ENCODE measurements at regions not wholly inside any gene's neighbourhood (a gene's known extent, or its start where the extent isn't known, plus 50 kb on each side); places are given as distances from the start of the nearest gene placed in this dataset.

GRCh38 chr10:44240584-44241205 is 144.2 kb downstream of the CXCL12 start:
- no peak for DNase-seq

GRCh38 chr10:44238212-44238611 is 146.7 kb downstream of the CXCL12 start:
- DNase-seq, result no peak

GRCh38 chr10:44237364-44238049 is 147.4 kb downstream of the CXCL12 start:
- no peak for DNase-seq

DNA sequence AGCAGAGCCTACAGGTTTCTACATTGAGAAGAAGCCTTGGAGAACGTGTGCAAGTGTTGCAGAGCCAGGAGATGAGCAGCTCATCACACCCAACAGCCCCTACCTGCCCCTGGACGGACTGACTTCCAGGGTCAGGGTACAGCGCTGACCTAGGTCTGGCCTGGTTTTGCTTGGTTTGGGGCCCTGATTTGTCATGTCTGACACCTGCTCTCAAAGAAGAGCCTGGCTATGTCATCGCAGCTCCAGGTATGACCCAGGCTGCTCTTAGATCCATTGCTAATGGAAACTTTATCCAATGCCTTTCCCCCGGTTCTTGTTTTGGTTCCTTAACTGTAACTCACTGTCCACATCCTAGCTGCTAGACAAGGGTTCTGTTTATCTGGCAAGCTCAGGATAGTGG is 149.5 kb downstream of the CXCL12 start:
- no peak for DNase-seq

DNA sequence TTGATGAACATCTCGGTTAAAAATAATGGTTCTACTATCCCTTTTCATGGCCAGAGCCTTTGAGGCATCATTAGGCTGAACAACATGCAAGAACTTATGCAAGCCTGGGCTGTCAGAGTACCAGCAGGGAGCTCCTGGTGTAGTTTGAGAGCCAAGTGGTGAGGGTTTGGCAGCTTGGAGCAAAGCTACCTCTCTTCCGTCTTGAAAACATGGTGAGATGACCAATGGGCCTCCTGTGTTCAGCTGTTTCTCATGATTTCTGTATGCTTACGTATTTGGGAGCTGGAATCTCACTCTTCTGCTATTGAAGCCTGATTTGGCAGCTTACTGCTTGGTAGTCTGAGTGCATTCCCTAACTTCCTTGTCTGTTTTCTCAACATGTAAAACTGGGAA is 150.4 kb downstream of the CXCL12 start:
- DNase-seq, result no peak

DNA sequence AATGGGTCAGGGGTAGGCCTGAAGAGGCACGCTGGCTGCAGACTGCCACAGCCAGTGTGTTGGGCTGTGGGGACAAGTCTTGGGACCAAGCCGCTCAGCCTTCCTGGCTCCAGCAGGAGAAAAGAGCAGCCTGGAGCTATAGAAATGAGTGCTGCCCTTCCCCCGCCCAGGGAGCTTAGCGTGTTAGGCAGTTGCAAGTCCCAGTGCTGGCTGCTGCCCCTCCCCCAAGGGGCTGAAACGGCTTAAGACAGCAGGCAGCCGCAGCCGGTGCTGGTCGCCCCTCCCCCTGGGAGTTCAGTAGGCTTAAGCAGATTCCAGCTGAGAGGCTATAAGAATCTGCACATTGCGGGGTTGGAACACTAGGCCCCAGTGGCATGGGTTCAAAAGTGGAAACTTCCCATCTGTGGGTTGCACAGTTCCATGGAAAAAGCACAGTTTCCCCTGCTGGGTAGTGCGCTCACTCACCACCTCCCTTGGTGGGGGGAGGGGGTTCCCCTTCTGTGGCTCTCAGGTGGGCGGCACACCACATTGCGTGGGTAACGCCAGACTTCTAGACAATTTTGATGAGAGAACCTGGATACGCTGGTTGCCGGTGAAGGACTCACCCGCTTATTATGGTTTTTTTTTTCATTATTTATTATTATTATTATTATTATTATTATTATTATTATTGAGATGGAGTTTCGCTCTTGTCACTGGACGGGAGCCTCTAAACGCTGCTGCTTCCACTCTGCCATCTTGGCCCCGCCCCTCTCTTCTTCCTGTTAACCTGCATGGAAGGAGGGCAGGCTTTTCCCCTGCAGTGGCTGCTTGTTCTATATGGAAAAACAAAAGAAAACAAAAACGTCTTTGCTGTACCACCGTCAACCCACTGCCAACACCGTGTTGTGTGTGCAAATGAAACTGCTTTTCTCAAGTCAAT is 151.1 kb downstream of the CXCL12 start:
- no peak for DNase-seq

GRCh38 chr10:44217274-44217820 is 167.6 kb downstream of the CXCL12 start:
- no peak for DNase-seq

DNA sequence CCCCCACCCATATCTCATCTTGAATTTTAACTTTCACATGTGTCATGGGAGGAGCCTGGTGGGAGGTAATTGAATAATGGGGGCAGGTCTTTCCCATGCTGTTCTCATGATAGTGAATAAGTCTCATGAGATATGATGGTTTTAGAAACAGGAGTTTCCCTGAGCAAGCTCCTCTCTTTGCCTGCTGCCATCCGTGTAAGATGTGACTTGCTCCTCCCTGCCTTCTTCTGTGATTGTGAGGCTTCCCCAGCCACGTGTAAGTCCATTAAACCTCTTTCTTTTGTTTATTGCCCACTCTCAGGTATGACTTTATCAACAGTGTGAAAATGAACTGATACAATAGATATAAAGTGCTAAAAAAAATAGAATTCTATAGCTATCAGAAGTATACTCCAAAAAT is 168.8 kb downstream of the CXCL12 start:
- no peak for DNase-seq

- DNase-seq, result no peak
Observed at GRCh38 chr10:44209811-44210210, 175.1 kb downstream of the CXCL12 start.

GRCh38 chr10:44207160-44207559 is 177.7 kb downstream of the CXCL12 start:
- no peak for DNase-seq

- no peak for DNase-seq
Observed at GRCh38 chr10:44206127-44206818, 178.6 kb downstream of the CXCL12 start.

GRCh38 chr10:44205067-44205466 is 179.8 kb downstream of the CXCL12 start:
- DNase-seq, result no peak

DNA sequence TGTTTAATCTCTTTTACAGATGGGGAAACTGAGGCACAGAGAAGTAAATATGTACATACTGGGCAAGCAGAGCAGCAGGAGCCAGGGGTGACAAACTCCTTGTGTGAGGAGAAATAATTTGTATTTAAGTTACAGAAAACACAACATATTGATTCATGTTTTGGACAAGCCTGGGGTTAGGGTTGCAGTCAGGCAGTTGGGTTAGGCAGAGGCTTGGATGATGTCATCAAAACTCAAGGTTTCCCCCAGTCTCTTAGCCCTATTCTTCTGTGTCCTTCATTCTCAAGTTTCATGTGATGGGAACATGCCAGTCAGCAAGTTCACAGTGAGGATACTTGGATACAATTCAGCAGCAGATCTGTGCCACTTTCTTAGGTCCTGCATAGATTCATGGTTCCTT is 181.4 kb downstream of the CXCL12 start:
- DNase-seq, result no peak

- DNase-seq, result no peak
Observed at GRCh38 chr10:44202952-44203351, 181.9 kb downstream of the CXCL12 start.

DNA sequence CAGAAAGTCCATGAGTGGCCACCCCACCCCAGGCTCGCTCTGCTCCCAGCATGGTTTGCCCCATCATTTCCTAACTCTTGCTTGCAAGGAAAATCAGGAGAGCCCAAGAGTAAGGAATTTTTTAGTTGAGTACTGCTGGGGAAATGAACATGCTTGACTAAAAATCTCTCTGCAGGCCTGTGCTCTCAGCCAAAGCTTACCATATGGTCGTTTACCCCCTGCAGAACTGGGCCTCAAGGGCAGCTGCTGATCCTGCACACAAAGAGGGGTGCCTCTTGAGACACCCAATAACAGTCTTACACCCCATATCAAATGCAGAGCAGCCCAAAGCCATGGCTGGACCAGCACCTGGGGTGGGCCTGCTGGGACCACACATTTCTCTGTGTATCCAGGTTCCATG is 183.2 kb downstream of the CXCL12 start:
- no peak for DNase-seq

- DNase-seq, result no peak
Observed at GRCh38 chr10:44201011-44201410, 183.9 kb downstream of the CXCL12 start.

DNA sequence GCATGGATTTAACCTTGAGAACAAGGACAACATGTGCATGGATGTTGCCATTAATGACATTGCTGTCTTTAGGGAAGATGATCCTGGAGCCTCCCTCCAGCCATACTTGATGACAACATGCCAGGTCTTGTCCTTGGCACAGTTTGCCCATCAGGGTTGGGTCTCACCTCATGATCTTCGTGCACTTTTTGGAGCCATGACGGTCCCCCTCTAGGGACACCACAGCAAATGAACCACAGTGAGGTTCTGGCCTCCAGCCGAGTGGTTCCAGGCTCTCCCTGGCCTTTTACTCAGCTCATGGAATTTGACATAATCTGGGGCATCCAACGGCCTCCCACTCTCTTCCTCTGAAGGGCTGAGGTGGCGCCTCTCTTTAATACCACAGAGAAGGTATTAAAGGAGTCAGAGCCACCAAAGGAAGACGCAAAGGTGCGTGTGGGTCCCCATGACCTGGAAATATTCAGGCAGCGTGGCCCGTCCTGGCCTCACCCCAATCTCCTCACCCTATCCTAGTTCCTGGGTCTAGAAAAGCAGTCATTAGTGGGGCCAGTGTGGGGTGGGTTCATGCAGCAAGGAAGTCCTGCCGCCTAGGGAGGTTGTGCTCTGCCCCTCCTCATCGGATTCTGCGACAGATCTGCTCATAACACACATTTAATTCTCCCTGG is 184.8 kb downstream of the CXCL12 start:
- DNase-seq, result no peak

DNA sequence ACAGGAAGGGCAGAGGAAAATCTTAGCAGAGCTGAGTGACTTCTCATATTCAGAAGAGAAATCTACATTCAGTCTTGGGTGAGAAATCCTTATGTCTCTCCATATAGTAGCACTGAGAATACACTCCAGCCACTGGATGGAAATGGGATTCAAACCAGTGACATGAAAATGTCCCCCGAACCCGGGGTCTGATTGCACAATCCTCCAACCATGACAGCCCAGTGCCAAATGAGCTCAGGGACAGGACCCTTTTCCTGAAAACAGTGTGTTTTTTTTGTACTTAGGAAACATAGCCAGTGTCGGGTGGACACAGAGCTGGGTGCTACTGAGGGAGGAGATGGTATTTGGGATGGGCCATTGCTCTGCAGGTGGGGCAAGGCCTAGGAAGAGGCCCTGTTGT is 185.6 kb downstream of the CXCL12 start:
- no peak for DNase-seq

DNA sequence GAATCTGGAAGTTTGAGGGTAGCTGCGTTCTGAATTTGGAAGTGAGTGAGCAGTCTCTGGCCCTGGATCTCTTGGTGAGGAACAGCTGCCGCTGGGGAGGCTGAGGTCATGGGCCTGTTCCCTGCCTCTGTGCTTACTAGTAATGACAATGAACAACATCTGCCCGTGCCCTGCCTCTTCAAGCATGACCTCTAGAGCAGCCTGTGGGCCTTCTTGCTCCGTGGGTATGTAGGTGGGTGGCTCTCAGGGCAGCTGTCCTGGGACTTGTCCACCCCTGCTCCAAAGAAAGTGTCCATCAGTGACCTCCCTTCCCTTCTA is 186.2 kb downstream of the CXCL12 start:
- DNase-seq, result no peak

DNA sequence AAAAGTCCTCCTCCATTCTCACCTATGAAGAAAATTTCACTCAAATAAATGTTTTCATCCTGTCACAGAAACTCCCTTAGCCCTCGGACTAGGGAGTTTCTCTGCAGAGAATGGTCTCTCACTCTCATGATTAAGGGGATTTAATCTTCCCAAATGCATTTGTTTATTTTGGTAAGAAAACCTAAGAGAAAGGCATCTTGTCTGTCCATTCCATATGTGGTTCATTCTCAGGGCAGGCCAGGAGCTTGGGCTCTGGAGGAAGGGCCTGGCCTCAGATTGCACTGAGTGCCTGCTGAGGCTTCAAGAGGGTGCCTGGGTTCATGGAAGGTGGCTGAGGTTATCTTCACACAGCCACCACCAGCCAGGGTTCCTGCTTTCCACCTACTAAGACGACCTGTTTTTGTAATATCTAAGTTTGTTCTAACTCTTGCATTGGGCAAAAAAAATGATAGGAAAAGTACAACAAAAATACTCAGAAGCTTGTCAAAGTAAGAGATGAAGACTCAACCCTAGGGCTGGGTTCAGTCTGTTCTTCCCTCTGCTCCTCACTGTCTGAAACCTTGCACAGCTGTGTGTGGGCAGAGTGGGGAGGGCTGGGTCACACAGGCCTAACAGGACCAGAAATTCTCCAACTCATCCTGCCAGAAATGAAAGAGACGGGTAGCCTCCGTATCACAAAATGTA is 186.7 kb downstream of the CXCL12 start:
- DNase-seq, result no peak

- no peak for DNase-seq
Observed at GRCh38 chr10:44197646-44198045, 187.3 kb downstream of the CXCL12 start.

DNA sequence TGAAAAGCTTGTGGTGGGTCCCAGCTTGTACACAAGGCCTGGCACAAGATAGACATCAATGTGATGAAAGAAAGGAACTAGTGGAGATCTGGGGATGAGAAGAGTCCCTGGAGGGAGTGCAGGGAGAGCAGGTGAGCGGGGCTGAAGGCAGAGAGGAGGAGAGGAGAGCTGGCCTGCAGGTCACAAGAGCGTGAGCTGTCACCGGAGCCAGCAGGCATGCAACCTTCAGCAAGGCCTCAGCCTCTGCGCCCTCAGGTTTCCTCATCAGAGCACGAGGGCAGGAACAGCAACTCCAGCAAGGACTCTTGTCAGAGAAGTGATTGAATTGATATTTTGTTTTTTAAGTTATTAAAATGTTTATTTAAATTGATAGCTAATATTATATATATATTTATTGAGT is 188.6 kb downstream of the CXCL12 start:
- no peak for DNase-seq

Measured in NCI-H1694 (cell line).